ELF-1 (cell line): ENCODE measurements at regions not wholly inside any gene's neighbourhood (a gene's known extent, or its start where the extent isn't known, plus 50 kb on each side); places are given as distances from the start of the nearest gene placed in this dataset.
"Not testable (repeated sequence)": the region's sequence is repeated elsewhere in the genome, so short reads cannot be mapped to it uniquely, and the experiment has no call there.

Source experiments
- DNase-seq: peaks from one replicate; pipeline ENCODE4 v3.0.0-alpha.2; 2016; ENCODE audit warnings: low read depth, low spot score

DNA sequence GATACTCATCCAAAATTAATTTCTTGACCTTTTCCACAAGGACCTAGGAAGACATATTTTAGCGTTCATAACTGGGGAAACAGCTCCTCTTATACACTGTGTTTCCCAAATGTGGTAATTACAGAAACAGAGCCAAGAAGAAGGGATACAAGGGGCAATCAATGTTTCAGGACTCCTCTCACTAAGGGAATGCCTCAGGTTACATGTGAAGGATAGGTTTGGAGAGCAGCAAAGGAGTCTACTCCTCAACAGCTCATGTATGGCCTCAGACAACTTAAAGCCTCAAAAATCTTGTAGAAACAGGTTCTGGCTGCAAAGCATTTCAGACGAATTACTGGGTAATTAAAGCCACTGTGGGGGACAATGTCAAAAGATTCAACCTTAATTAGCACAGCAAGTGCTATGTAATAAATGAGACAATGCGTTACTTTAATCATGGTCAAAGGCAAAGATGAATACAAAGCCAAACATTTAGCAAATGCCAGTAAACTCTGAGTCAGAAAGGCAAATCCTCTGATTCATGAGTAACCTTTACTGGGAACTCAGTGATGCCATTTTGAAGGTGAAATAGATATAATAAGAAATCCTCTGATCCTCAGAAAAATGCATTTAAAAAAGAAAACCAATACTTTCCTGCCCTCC is 1111.2 kb downstream of the TUSC7 start:
- DNase-seq: no peak

DNA sequence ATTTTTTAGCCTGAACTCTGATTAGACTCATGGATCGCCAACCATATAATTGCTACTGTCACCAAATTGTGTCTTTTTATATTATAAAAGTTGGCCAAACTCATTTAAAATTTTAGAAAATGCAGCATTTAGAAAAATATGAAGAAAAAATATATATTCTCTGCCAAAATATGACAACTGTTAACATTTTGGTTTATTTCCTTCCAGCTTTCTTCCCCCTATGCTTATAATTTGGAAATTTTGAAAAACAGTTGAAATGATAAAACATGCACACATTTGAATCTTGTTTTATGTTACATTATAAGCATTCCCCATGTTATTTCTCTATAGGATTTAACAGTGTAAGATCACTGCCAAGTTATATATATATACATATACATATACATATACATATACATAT is 1112.8 kb downstream of the TUSC7 start:
- DNase-seq: no peak

DNA sequence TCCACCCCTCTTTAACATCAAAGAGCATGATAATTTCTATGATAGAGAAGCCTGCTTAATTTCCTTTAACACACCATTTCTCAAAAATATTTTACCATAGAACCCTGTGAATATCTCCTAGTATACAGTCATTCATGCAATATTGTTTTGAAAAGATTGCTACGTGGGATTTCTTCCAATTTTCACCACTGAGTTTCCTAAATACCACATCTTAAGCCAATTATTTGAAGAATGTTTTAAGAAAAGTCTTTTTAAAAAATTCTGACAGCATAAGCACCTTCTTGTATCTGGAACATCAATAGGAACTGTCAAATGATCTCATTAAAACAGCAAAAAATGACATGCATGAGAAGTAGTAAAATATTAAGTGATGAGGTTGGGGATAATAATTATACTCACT is 1126.7 kb downstream of the TUSC7 start:
- DNase-seq: no peak

DNA sequence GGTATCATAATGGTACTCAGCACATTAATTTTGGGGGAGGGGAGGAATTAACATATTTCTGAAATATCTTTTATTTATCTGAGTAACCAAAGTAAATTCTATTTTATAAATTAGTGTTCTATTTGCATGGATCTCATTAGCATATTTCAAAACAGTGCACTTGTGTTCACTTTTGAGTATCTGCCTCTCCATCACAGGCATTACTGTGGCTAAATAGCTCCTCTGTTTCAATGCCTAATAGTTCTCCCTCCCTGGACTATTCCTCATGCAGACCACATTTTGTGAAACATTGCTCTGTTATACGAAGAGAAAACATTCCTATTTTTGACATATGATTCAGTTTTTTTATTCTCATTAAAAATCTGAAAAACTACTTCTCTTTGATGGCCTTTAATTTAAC is 1127.8 kb downstream of the TUSC7 start:
- DNase-seq: no peak

DNA sequence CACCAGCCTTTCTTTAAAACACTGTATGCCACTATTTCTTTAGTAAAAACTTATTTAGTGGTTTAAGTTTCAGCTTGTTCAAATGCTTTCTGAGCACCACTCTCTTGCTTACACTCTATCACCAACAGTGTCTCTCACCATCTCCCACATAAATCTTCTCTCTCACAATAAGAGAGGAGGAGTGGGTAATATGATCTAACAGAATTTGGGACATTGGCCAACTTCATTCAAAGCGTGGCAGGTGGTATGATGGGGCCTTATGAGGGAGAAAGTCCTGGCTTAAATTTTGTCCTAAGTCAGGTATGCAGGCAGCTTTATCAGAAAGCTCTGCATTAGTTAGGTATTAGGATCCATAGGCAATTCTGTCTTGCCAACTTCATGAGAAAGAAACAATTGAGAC is 1132.5 kb downstream of the TUSC7 start:
- DNase-seq: no peak

DNA sequence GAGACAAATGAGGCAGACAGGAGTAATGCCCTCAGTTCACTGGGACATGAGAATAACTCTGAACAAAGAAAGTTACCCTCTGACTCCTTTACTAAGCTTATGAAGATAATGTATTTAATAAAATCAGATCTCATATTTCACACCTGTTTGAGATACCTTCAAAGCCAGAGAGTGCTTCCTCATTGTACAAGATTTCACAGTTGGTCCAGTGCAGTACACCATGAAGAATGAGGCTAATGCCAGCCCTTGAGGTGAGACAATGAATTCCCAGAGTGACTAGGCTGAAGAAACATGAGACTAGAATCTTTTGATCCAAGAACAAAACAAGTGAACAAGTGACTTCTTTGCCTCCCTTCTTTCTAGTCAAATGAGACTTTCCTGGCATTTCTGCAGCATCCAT is 1133.8 kb downstream of the TUSC7 start:
- no peak for DNase-seq

DNA sequence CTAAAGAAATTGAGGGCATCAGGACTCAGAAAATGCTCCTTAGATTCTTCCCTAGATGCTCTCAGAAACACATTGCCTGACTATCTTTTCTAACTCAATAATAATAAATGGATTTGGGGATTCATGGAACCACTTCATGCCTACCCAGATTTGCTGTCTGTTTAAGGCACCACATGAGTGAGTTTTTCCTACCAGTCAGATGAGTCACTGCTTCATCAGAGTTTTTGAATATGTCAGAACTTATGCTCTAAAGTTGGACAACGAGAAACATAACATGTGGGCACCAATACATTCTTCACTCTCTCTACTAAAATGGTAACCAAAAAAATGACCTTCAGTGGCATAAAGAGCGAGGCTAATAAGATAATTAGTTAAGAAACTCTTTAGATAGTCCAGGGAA is 1135.1 kb downstream of the TUSC7 start:
- DNase-seq: no peak

DNA sequence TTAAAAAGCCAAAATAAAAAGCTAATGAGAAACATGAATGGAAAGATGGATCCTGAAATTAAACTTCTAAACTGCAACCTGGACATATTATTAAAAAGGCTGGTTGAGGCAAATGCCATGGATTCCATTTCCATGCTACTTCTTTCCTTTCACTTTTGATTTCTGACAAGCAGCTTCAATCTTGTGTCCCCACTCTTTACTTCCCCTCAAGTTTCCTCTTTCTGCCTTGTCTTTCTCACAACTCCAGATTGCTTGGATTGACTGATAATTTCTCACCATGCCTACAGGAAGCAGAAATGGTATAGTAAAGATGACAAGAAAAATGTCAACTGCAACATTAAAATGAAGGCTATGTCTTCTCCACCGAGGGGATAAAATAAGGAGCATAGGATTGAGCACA is 1136.7 kb downstream of the TUSC7 start:
- DNase-seq: no peak

DNA sequence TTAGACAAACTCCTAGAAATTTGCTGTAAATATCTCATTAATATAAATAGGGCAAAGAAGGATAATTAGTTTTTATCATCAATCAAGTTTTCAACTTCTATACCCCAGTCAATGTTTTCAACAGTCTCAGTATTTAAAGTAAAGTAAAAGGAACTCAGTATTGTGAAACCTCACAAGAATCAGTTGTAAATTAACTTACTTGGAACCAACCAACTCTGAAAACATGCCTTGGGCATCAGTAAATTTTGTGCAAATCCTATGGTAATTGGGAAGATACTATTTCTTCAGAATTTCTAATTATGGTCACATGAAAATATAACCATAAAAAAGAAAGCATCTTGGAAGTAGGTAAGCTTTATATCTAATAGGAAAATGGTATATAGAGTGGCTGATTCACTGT is 1139.0 kb downstream of the TUSC7 start:
- no peak for DNase-seq

DNA sequence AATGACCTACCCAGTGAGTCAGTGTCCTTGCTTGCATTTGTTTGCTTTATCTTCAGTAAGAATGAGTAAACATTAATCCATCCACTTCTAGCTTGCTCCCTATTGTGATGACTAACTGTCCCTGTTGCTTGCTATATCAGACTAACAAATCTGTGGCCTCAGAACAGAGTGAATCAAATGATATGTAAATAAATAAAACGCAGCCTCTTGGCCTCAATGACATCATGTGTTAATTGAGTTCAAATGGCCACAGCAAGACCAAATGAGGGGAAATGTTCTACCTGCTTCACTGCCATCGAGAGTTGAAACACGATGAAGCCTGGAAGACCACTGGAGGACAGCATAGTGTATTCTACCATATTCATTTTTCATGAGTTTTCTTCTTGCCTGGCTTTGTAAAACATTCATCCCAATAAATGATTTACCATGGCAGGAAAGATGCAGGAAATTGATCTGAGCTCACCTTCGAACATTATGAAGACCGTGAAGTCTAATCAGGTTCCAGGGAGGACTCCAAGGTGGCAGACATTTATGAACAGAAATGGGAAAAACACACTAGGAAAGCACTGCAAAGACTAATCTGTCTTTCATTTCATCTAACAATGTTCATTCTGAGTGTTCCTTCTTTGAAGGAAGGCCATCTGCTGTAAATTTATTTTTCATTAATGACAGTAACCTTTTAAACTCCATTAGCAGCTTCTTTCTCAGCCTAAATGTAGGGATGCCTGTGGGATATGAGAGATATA is 1144.5 kb downstream of the TUSC7 start:
- DNase-seq: no peak

DNA sequence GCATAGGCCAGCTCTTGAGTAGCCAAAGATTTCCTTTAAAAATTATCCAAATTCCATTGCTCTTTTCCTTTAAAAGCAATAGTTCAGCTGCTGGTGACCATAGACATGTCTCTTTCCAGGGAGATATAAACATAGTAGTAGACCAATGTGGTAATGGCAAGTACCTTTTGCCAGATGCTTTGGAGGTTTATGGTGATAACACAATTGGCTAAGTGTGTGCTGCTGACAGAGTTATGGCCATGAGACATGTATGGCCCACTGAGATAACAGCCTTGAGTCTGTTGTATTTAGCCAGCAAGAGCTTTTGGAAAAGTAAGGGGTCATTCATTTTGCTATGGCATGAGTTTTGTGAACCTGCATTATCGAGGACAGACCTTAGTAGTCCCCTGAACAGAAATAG is 1146.8 kb downstream of the TUSC7 start:
- DNase-seq: no peak

DNA sequence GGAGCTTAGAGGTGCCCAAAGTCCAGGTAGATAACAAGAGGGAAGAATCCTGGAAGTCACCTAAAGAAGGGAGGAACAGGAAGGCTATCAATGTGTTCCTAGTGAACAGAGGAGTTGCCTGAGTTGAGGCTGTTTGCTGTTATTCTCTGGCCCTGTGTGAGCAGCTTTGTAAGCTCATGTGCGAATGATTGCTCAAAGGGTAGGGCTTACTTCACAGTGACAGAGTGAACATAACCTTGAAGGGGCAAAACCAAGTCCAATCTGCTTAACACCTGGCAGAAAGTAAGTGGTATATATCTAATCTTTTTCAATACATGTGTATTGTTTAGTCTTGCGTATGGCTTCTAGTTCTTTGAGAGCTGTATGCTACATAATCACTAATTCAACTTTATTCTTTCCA is 1153.6 kb downstream of the TUSC7 start:
- no peak for DNase-seq

DNA sequence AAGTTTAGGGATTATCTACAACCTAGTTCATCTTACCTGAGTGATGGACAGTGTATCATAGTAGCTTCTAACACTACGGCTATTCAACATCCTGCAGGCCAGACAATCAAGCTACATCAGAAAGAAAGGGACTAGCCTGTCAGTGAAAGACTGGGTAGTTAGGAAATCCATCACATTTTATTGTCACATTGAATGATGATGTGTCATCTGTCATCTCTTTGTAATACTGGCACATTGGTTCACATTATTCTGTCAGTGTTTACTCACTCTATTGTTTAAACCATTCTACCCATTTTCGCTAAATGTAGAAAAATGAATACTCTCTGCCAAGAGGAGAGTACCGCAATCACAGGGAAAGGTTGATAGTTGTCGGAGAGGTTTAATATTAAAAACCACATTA is 1155.8 kb downstream of the TUSC7 start:
- DNase-seq: no peak

DNA sequence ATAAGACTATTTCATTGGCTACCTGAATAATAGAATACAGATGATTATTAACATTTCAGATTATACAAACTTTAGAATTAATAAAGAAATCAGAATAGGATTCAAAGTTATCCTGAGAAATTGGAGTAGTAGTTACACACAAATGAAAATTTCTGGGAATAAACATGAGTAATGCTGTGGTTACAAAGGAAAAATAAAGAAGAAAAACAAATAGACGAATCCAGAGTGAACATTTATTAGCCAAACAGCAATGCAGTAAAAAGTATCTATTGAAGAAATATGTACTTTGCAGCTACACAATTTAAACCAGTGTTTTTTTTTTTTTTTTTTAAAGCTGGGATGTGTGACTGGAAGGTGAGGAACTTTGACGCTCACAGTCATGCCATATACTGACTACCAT is 1159.2 kb downstream of the TUSC7 start:
- no peak for DNase-seq

DNA sequence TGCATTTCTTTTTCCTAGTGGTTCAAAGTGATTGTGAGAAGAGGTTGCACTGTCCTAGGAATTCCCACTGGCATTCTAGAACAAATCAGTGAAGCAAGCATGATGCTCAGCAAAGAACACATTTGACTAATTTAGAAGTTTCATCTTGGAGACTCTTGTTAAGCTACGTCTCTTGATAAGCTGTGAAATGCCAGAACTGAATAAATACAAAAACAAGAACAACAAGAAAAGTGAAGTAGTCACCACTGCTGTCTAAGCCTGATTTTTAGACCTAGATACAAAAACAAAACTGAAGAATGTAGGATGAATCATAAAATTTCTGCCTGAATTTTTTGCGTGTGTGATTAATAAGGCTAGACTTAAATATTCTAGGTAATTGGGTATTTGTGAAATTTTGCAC is 1162.4 kb downstream of the TUSC7 start:
- DNase-seq: no peak

DNA sequence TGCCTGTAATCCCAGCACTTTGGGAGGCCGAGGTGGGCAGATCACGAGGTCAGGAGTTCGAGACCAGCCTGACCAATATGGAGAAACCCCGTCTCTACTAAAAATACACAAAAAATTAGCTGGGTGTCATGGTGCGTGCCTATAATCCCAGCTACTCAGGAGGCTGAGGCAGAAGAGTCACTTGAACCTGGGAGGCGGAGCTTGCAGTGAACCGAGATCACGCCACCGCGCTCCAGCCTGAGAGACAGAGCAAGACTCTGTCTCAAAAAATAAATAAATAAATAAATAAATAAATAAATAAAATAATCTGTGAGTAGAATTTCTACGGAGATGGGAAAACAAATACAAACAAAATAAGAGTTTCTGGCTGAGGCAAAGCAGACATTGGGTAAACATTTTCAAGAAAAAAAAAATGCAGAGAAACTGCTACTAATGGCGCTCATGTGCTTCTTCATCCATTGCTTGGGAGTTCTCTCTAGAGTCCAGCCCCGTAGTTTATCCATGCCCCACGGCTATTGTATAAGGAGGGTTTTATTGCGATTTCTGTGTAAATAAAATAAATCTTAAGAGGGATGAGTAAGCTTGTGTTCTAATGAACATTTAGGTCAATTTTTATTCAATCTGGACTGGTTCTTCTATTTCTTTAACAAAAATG is 1161.9 kb downstream of the IGSF11 start:
- not testable (repeated sequence) for DNase-seq

DNA sequence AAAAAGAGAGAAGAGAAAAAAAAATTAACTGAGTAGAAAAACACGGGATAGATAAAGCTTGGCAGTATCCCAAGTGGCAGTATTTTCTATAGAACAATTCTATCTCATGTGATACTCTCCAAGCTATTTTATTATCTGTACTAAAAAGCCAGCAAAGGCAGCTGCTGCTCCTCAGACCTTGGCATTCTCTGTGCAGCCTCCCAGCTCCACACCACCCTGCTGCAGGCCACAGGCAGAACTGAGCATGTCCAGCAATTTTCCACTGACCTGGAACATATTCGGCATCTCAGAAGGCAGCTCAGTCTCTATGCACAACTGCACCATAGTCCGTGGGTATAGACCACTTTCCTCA is 1161.4 kb downstream of the IGSF11 start:
- DNase-seq: no peak

DNA sequence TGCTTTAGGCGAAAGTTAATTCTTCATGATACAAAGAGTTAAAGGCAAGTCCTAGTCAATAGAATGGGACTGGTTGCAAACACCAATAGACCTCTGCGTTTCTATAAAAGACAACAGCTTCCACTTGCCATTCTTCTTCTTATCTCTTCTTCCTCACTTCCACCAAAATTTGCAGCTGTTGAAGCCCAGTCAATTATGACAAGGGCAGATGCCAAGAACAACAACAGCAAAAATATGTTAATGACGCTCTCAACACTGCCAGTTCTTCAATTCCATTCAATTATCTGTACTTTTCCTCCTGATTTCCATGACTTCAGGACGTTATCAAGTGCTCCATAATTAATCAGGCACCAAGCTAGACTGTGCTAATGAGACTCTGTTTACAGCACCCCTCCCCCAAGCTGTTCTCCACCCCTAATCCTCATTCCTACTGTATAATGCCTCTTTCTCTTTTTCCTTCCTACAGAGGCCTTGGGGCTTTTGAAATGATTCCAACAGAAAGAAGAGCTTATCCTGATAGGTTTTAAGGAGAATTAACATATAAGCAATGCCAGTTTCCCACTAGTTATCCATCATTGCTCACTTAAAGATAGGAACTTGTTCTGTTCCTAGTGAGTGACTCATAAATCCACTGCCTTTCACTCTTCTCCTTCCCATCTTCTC is 1160.5 kb downstream of the IGSF11 start:
- DNase-seq: no peak

DNA sequence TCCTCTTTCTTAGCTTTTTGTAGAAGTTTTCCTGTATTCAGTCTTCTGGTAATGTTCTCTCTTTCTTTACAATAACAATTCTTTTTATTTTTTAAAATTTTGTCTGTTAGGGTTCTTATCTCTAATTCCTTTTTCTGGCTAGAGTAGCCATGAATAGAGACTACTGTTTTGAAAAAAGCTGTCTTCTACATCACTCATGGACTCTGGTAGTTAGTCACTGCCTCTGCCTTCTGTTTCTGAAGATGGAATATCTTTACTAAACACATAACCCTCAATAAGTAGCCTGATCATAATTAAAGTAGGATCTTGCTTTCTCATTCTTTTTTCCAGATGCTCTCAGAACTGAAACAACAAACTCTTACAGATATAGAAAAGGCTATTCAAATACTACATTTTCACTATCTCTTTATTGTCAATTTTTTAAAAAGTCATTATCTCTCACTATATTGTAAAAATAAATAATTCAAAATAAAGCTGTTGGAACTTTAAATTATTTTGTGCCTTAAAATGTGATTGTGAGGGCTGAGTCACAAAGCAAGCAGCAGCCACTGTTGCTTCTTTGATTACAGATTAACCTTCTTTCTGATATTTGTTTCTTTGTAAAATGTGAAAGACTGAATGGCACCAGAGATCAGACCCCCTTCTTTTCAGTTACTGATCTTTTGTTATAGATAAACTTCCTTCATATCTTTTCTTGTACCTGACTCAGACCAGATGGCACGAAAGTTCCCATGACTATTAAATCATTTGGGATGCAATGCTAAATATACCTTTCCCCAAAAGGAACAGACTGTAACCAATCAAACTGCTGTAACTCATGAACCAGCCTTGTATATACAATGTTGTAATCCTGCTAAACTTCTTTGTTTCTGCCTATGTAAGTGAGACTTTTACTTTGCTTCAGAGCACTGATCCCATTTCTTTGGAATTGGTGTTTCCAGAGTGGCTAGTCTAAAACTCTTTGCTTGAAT is 1159.5 kb downstream of the IGSF11 start:
- no peak for DNase-seq

DNA sequence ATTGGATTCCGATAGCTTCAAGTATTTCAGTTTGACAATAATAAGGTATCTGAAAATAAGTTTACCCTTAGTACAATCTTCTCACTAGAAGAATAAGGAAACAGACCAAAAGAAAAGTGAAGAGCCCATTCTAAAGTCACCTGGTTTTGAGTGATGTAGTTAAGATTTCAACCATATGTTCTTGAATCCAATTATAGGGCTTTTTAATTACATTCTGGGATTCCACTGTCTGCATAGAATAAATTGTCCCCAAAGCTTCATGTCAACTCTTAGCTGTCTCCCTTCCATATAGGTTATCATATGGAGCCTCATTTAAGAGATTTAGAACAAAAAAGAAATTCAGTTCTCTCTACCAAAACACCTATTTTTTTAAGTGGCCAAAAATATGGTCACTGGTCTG is 1158.8 kb downstream of the IGSF11 start:
- no peak for DNase-seq

DNA sequence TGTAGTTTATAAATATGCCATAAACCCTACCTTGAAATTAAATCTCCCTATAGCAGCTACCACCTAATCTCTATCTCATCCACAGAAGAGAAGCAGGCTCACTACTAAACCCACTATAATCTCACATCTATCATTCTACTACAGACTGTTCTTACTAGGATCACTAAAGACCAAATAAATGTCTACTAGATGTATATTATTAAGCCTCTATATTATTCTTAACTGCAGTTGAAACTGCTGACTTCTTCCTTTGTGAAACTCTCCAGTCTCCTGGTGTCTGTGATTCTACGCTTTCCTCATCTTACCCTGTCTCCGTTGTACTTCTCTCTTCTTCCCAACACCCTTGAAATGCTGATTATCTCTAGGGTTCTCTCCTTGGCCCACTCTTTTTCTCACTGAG is 1154.0 kb downstream of the IGSF11 start:
- no peak for DNase-seq

DNA sequence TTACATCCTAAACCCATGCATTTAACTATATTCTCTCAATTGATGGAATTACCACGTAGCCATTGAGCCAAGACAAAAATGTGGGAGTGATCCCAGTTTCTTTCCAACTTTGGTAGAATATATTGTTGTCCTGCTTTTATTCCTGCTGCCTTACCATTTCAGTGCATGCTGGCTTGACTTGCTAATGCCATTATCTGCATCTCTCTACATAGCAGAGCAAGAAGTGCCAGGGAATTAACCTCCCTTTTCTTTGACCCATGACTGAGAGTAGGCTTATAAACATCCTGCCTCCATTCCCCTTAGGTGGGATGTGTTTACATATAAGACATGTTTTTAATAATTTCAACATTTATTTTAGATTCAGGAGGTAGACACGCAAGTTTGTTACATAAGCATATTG is 1153.4 kb downstream of the IGSF11 start:
- no peak for DNase-seq
